Fibroblast of lung (primary cell): ENCODE measurements at regions not wholly inside any gene's neighbourhood (a gene's known extent, or its start where the extent isn't known, plus 50 kb on each side); places are given as distances from the start of the nearest gene placed in this dataset.

Experiments
- DNase-seq, 2 donors: peaks; one replicate each; pipeline versions ENCODE4 v3.0.0 to v3.0.0-alpha.2; 2010; ENCODE audit warnings: low read depth in 2 of 2
- H2AFZ ChIP-seq: 2 replicates; pipeline ENCODE4 v1.5.1; 2012; ENCODE audit warnings: low read length, control low read depth, inconsistent platforms
- H3K27ac ChIP-seq: 2 replicates; pipeline ENCODE4 v1.5.1; 2011; ENCODE audit warnings: low read length, control low read depth; ENCODE audit not compliant: insufficient read depth
- H3K27me3 ChIP-seq: 2 replicates; pipeline ENCODE4 v1.5.1; 2011; ENCODE audit warnings: mild to moderate bottlenecking, low read length; ENCODE audit not compliant: control insufficient read depth, insufficient read depth
- H3K36me3 ChIP-seq: 2 replicates; pipeline ENCODE4 v1.5.1; 2011; ENCODE audit warnings: low read length; ENCODE audit not compliant: control insufficient read depth, insufficient read depth
- H3K4me1 ChIP-seq: 2 replicates; pipeline ENCODE4 v1.5.1; 2011; ENCODE audit warnings: low read length; ENCODE audit not compliant: control insufficient read depth, insufficient read depth; ENCODE audit errors: extremely low read depth
- H3K4me2 ChIP-seq: 2 replicates; pipeline ENCODE4 v1.5.1; 2011; ENCODE audit warnings: low read length, control low read depth; ENCODE audit not compliant: insufficient read depth; ENCODE audit errors: extremely low read depth
- H3K4me3 ChIP-seq, 4 experiments: fragments of 200-600 bp in 1 of 4; sonication (generic) in 1 of 4; replicated peaks in 1 of 4; 2 replicates each; pipeline ENCODE4 v1.5.1; 2011 to 2016; ENCODE audit warnings: low read length in 4 of 4, low read depth in 3 of 4, mild to moderate bottlenecking in 3 of 4, control low read depth in 2 of 4, inconsistent platforms in 1 of 4, mixed read lengths in 1 of 4; ENCODE audit not compliant: insufficient read depth in 1 of 4; ENCODE audit errors: control extremely low read depth in 1 of 4
- H3K79me2 ChIP-seq: 2 replicates; pipeline ENCODE4 v1.5.1; 2012; ENCODE audit warnings: mild to moderate bottlenecking, low read length, inconsistent platforms; ENCODE audit not compliant: control insufficient read depth, insufficient read depth
- H3K9ac ChIP-seq: 2 replicates; pipeline ENCODE4 v1.5.1; 2011; ENCODE audit warnings: mild to moderate bottlenecking, low read length, control low read depth; ENCODE audit not compliant: insufficient read depth
- H3K9me3 ChIP-seq: 2 replicates; pipeline ENCODE4 v1.5.1; 2012; ENCODE audit warnings: low read depth, low read length; ENCODE audit not compliant: control insufficient read depth, insufficient read depth
- H4K20me1 ChIP-seq: 2 replicates; pipeline ENCODE4 v1.5.1; 2011; ENCODE audit warnings: low read length; ENCODE audit not compliant: control insufficient read depth, insufficient read depth; ENCODE audit errors: extremely low read depth
- CTCF ChIP-seq, 2 donors: IDR thresholded peaks in 1 of 2; conservative IDR thresholded peaks in 1 of 2; 1 replicate in 1 of 2; 2 replicates in 1 of 2; pipeline ENCODE4 v1.5.1; 2011 to 2012; ENCODE audit warnings: low read length in 2 of 2, control low read depth in 1 of 2, inconsistent platforms in 1 of 2, low read depth in 1 of 2, mild to moderate bottlenecking in 1 of 2
- EZH2 ChIP-seq: IDR thresholded peaks from 2 replicates; pipeline ENCODE4 v1.5.1; 2012; ENCODE audit warnings: low read length, control low read depth, mild to moderate bottlenecking; ENCODE audit errors: missing control alignments

GRCh38 chr6:44737341-44737740, 349.8 kb downstream of the CDC5L start:
- peaks cover 3% of the 10 kb centered on the region for H3K27me3 ChIP-seq
- H3K4me1 ChIP-seq = peaks cover 8% of the 10 kb centered on the region
- H3K36me3 ChIP-seq = no peaks in the 10 kb centered on the region
- no peaks in the 10 kb centered on the region for H4K20me1 ChIP-seq
- DNase-seq = no peak
- H3K27ac ChIP-seq = no peak overlapping the region
- no peaks in the 10 kb centered on the region for H3K79me2 ChIP-seq
- no peak overlapping the region for H3K4me2 ChIP-seq
- no peak overlapping the region for H3K4me3 ChIP-seq
- no peak overlapping the region for H3K9ac ChIP-seq
- TF ChIP-seq CTCF (conservative IDR thresholded peaks at IDR 0.05 in 1 of 2, IDR thresholded peaks at IDR 0.05 in 1 of 2; ENCODE audit: low read depth in 1 of 2, low read length in 2 of 2) (no peak), EZH2 (no peak)
- H2AFZ ChIP-seq = no peak overlapping the region
- H3K9me3 ChIP-seq = no peaks in the 10 kb centered on the region

GRCh38 chr6:44737829-44738528, 350.5 kb downstream of the CDC5L start:
- no peak overlapping the region for H3K4me2 ChIP-seq
- peaks cover 8% of the 10 kb centered on the region for H3K4me1 ChIP-seq
- no peak overlapping the region for H3K4me3 ChIP-seq
- peak overlapping the region; percentile 15 for H3K27ac ChIP-seq
- H3K9me3 ChIP-seq = no peaks in the 10 kb centered on the region
- DNase-seq = no peak
- no peaks in the 10 kb centered on the region for H3K79me2 ChIP-seq
- no peak for TF ChIP-seq EZH2
- no peak for TF ChIP-seq CTCF (conservative IDR thresholded peaks at IDR 0.05 in 1 of 2, IDR thresholded peaks at IDR 0.05 in 1 of 2; ENCODE audit: low read depth in 1 of 2, low read length in 2 of 2)
- H3K9ac ChIP-seq = no peak overlapping the region
- H3K36me3 ChIP-seq = no peaks in the 10 kb centered on the region
- peaks cover 3% of the 10 kb centered on the region for H3K27me3 ChIP-seq
- H4K20me1 ChIP-seq = no peaks in the 10 kb centered on the region
- H2AFZ ChIP-seq = no peak overlapping the region

GRCh38 chr6:44738601-44739146, 351.2 kb downstream of the CDC5L start:
- Histone ChIP-seq H3K4me1 (peaks cover 8% of the 10 kb centered on the region), H3K4me3 (no peak overlapping the region), H4K20me1 (no peaks in the 10 kb centered on the region), H3K27ac (no peak overlapping the region), H3K36me3 (no peaks in the 10 kb centered on the region), H2AFZ (no peak overlapping the region), H3K27me3 (peaks cover under 1% of the 10 kb centered on the region), H3K9ac (no peak overlapping the region), H3K4me2 (no peak overlapping the region), H3K79me2 (no peaks in the 10 kb centered on the region), H3K9me3 (no peaks in the 10 kb centered on the region)
- TF ChIP-seq CTCF (conservative IDR thresholded peaks at IDR 0.05 in 1 of 2, IDR thresholded peaks at IDR 0.05 in 1 of 2; ENCODE audit: low read depth in 1 of 2, low read length in 2 of 2) (no peak), EZH2 (no peak)
- DNase-seq = peak; percentile 29 to 77
